CD14-positive monocyte (primary cell): ENCODE measurements at regions not wholly inside any gene's neighbourhood (a gene's known extent, or its start where the extent isn't known, plus 50 kb on each side); places are given as distances from the start of the nearest gene placed in this dataset.

Experiments
- DNase-seq, 3 donors: peaks; one replicate each; pipeline ENCODE4 v3.0.0-alpha.2; 2011 to 2022
- H2AFZ ChIP-seq: 2 replicates; pipeline ENCODE4 v1.6.0; 2012; ENCODE audit warnings: mild to moderate bottlenecking, low read depth, low read length, inconsistent platforms; ENCODE audit not compliant: insufficient read depth, poor library complexity, severe bottlenecking
- H3K27ac ChIP-seq, 2 donors: 1 replicate in 1 of 2; 2 replicates in 1 of 2; pipeline ENCODE4 v1.5.1; 2012 to 2013; ENCODE audit warnings: low read length in 2 of 2, control low read depth in 1 of 2, inconsistent platforms in 1 of 2, low read depth in 1 of 2, mild to moderate bottlenecking in 1 of 2
- H3K27me3 ChIP-seq, 2 donors: one replicate each; pipeline versions ENCODE4 v1.6.0 to v1.6.1; 2011 to 2013; ENCODE audit warnings: low read length in 2 of 2; ENCODE audit not compliant: control insufficient read depth in 2 of 2, insufficient read depth in 2 of 2
- H3K36me3 ChIP-seq, 2 donors: replicated peaks in 1 of 2; 1 replicate in 1 of 2; 2 replicates in 1 of 2; pipeline versions ENCODE4 v1.5.1 to v1.6.1; 2012 to 2013; ENCODE audit warnings: low read length in 2 of 2, control low read depth in 1 of 2, inconsistent platforms in 1 of 2, mild to moderate bottlenecking in 1 of 2; ENCODE audit not compliant: insufficient read depth in 2 of 2, control insufficient read depth in 1 of 2
- H3K4me1 ChIP-seq, 2 donors: 1 replicate in 1 of 2; 2 replicates in 1 of 2; pipeline versions ENCODE4 v1.5.1 to v1.6.1; 2012 to 2013; ENCODE audit warnings: low read length in 2 of 2, control low read depth in 1 of 2, inconsistent platforms in 1 of 2, mild to moderate bottlenecking in 1 of 2, moderate library complexity in 1 of 2; ENCODE audit not compliant: insufficient read depth in 2 of 2, control insufficient read depth in 1 of 2
- H3K4me2 ChIP-seq: replicated peaks from 2 replicates; pipeline ENCODE3; 2012; ENCODE audit warnings: low read length, moderate library complexity, mild to moderate bottlenecking; ENCODE audit not compliant: poor library complexity, severe bottlenecking; ENCODE audit errors: extremely low read depth
- H3K4me3 ChIP-seq, 3 experiments: fragments of 200-600 bp in 1 of 3; sonication (generic) in 1 of 3; replicated peaks in 1 of 3; 1 replicate in 2 of 3; 2 replicates in 1 of 3; pipeline ENCODE4 v1.5.1; 2011 to 2013; ENCODE audit warnings: low read length in 3 of 3, mild to moderate bottlenecking in 3 of 3, control low read depth in 2 of 3, low read depth in 2 of 3, inconsistent platforms in 1 of 3, moderate library complexity in 1 of 3
- H3K79me2 ChIP-seq: 2 replicates; pipeline ENCODE4 v1.6.0; 2012; ENCODE audit warnings: mild to moderate bottlenecking, control low read depth, inconsistent platforms, low read length, moderate library complexity; ENCODE audit not compliant: insufficient read depth
- H3K9ac ChIP-seq: 2 replicates; pipeline ENCODE4 v1.6.0; 2017; ENCODE audit warnings: low read length, mild to moderate bottlenecking; ENCODE audit not compliant: insufficient read depth, poor library complexity, severe bottlenecking
- H3K9me3 ChIP-seq, 2 donors: replicated peaks in 1 of 2; 1 replicate in 1 of 2; 2 replicates in 1 of 2; pipeline versions ENCODE4 v1.5.1 to v1.6.1; 2012 to 2013; ENCODE audit warnings: low read length in 2 of 2, control low read depth in 1 of 2; ENCODE audit not compliant: control insufficient read depth in 1 of 2, insufficient read depth in 1 of 2
- H4K20me1 ChIP-seq: 2 replicates; pipeline ENCODE4 v1.6.0; 2012; ENCODE audit warnings: mild to moderate bottlenecking, low read length, control low read depth, moderate library complexity; ENCODE audit not compliant: insufficient read depth
- H3K27ac Mint-ChIP-seq, 7 donors: one replicate each; pipeline ENCODE4 v1.8.0; 2020; ENCODE audit warnings: mild to moderate bottlenecking in 7 of 7, mixed read lengths in 7 of 7, moderate library complexity in 6 of 7, inconsistent platforms in 2 of 7
- H3K27me3 Mint-ChIP-seq, 3 donors: one replicate each; pipeline ENCODE4 v1.8.0; 2021 to 2022; ENCODE audit warnings: low read depth in 3 of 3, mild to moderate bottlenecking in 3 of 3, mixed read lengths in 3 of 3, moderate library complexity in 3 of 3, inconsistent platforms in 1 of 3
- H3K36me3 Mint-ChIP-seq, 2 donors: one replicate each; pipeline ENCODE4 v1.8.0; 2020; ENCODE audit warnings: mixed read lengths in 2 of 2, inconsistent platforms in 1 of 2, mild to moderate bottlenecking in 1 of 2
- H3K4me1 Mint-ChIP-seq: one replicate; pipeline ENCODE4 v1.8.0; 2020; ENCODE audit warnings: mild to moderate bottlenecking, mixed read lengths
- H3K4me3 Mint-ChIP-seq, 2 donors: one replicate each; pipeline ENCODE4 v1.8.0; 2020; ENCODE audit warnings: mild to moderate bottlenecking in 2 of 2, mixed read lengths in 2 of 2, moderate library complexity in 1 of 2
- H3K9me3 Mint-ChIP-seq, 7 donors: one replicate each; pipeline ENCODE4 v1.8.0; 2020 to 2022; ENCODE audit warnings: mixed read lengths in 7 of 7, mild to moderate bottlenecking in 6 of 7, moderate library complexity in 6 of 7, inconsistent platforms in 2 of 7
- WGBS: methylation state at CpG from one replicate; pipeline ENCODE4 v1.1.5; 2013; ENCODE audit warnings: missing lambda C conversion rate; ENCODE audit not compliant: insufficient coverage; 5-methylcytosine and 5-hydroxymethylcytosine counted together
- intact Hi-C, 2 donors: fragments of 100-400 bp; cut with micrococcal nuclease; formaldehyde crosslinking; loops; one replicate each; pipeline versions ENCODE4 v1.15.0 to v1.15.1; 2023
- TF ChIP-seq, protein P1 (sequence below): fragments of 200-600 bp; IDR thresholded peaks from one replicate; pipeline ENCODE4 v1.8.0; 2022; ENCODE audit warnings: antibody characterized with exemption, mild to moderate bottlenecking

GRCh38 chr12:53829130-53829819 is 77.5 kb upstream of the CISTR start:
- H3K9me3 Mint-ChIP-seq, result peaks cover 0 to 2% (median 0%) of the 10 kb centered on the region in 7 donors
- TF ChIP-seq, protein P1, sequence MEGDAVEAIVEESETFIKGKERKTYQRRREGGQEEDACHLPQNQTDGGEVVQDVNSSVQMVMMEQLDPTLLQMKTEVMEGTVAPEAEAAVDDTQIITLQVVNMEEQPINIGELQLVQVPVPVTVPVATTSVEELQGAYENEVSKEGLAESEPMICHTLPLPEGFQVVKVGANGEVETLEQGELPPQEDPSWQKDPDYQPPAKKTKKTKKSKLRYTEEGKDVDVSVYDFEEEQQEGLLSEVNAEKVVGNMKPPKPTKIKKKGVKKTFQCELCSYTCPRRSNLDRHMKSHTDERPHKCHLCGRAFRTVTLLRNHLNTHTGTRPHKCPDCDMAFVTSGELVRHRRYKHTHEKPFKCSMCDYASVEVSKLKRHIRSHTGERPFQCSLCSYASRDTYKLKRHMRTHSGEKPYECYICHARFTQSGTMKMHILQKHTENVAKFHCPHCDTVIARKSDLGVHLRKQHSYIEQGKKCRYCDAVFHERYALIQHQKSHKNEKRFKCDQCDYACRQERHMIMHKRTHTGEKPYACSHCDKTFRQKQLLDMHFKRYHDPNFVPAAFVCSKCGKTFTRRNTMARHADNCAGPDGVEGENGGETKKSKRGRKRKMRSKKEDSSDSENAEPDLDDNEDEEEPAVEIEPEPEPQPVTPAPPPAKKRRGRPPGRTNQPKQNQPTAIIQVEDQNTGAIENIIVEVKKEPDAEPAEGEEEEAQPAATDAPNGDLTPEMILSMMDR, result no peak
- no peak overlapping the region for H3K4me2 ChIP-seq

DNA sequence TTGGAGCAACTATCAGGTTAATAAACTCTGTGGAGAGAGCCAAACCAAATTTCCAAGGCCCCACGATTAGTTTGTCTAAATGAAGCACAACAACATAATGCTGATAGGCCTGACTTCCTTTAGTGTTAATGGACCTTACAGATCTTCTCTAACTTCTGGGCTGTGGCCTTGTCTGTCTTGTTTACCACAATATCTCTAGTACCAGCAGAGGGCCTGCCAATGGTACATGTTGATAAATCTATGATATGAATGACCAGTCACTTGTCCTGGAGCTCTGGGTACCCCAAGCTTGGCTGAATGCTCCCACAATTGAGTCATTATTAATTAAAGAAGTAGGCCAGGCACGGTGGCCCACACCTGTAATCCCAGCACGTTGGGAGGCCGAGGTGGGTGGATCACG is 78.9 kb upstream of the CISTR start:
- Histone ChIP-seq H3K79me2 (no peaks in the 10 kb centered on the region), H3K4me1 (no peaks in the 10 kb centered on the region), H2AFZ (no peak overlapping the region), H3K9ac (no peak overlapping the region), H3K27ac (no peak overlapping the region), H3K27me3 (peaks cover 26 to 41% of the 10 kb centered on the region in 2 donors), H3K4me3 (no peak overlapping the region), H4K20me1 (no peaks in the 10 kb centered on the region), H3K36me3 (no peaks in the 10 kb centered on the region), H3K9me3 (no peaks in the 10 kb centered on the region), H3K4me2 (no peak overlapping the region)
- intact Hi-C loops, result no loop called here
- H3K27ac Mint-ChIP-seq, result no peak overlapping the region
- peaks cover 0 to 2% (median 0%) of the 10 kb centered on the region in 7 donors for H3K9me3 Mint-ChIP-seq
- H3K36me3 Mint-ChIP-seq, result no peaks in the 10 kb centered on the region
- TF ChIP-seq, protein P1, result no peak
- DNase-seq, result no peak
- no peaks in the 10 kb centered on the region for H3K4me1 Mint-ChIP-seq
- H3K27me3 Mint-ChIP-seq, result peaks cover 15 to 45% (median 39%) of the 10 kb centered on the region in 3 donors
- no peak overlapping the region for H3K4me3 Mint-ChIP-seq
- 90% methylated on average over 1 of the region's 5 CpGs for WGBS

More at GRCh38 chr12:53829130-53829819, 77.5 kb upstream of the CISTR start:
- H3K27me3 Mint-ChIP-seq, result peaks cover 20 to 45% (median 32%) of the 10 kb centered on the region in 3 donors
- no peak overlapping the region for H3K9ac ChIP-seq
- H3K36me3 Mint-ChIP-seq, result no peaks in the 10 kb centered on the region
- no peaks in the 10 kb centered on the region for H4K20me1 ChIP-seq
- no peak overlapping the region for H3K27ac ChIP-seq
- no peak for DNase-seq
- no peak overlapping the region for H2AFZ ChIP-seq
- intact Hi-C loops, result no loop called here
- no peaks in the 10 kb centered on the region for H3K9me3 ChIP-seq
- no peak overlapping the region for H3K27ac Mint-ChIP-seq
- H3K79me2 ChIP-seq, result no peaks in the 10 kb centered on the region
- H3K4me3 ChIP-seq, result no peak overlapping the region
- WGBS, result no CpG with 5 or more reads among the region's 3 CpGs
- H3K27me3 ChIP-seq, result peaks cover 24 to 37% of the 10 kb centered on the region in 2 donors
- H3K36me3 ChIP-seq, result no peaks in the 10 kb centered on the region
- no peaks in the 10 kb centered on the region for H3K4me1 ChIP-seq
- no peak overlapping the region for H3K4me3 Mint-ChIP-seq
- no peaks in the 10 kb centered on the region for H3K4me1 Mint-ChIP-seq
